Ecto neural progenitor cell (in vitro differentiated cells): ENCODE measurements at regions not wholly inside any gene's neighbourhood (a gene's known extent, or its start where the extent isn't known, plus 50 kb on each side); places are given as distances from the start of the nearest gene placed in this dataset.
"Not testable (repeated sequence)": the region's sequence is repeated elsewhere in the genome, so short reads cannot be mapped to it uniquely, and the experiment has no call there.

ENCODE experiments used
- DNase-seq: peaks from one replicate; pipeline ENCODE4 v3.0.0-alpha.2; 2018; ENCODE audit warnings: low spot score

DNA sequence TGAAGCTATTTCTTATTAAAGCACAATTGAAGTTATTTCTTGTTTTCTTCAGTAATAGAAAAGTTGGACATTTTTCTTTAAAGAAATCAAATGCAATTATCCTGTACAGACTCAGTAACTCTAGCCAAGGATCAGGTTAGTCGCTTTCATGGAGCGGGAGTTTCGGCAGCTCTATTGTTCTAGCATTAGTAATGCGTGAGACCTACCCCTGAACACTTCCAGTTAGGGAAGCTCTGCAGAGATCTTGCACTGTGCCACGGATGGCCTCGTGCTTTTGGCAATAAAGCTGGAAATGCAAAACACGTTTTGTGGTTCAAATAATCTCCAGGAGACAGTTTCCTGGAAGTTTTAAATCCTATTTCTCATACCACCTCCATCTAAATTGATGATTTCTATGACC, 488.4 kb downstream of the SETD4 start:
- DNase-seq, result no peak

- DNase-seq, result no peak
These were observed 491.7 kb downstream of the SETD4 start for GRCh38 chr21:35568643-35569042.

- DNase-seq, result no peak
These were observed 493.5 kb downstream of the SETD4 start for GRCh38 chr21:35566874-35567273.

DNA sequence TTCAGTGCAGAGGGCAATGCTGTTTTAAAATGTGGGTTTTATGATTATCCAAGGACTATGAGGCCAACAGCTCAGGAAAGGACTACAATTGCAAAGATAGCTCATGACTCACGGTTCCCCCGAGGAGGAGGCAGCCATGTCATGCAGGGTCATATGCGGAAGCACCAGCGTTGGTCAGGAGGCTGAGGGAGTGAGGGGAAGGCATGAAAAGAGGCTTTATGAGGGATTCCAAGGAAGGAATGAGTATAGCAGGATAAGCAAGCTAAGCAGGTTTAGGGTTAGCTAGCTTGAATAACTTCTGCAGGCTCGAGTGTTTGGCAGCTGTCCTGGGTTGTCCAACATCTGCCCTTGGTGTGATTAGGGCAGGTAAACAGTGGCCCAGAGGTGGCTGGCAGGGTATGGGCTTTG, 495.1 kb downstream of the SETD4 start:
- no peak for DNase-seq

- no peak for DNase-seq
These were observed 496.4 kb downstream of the SETD4 start for GRCh38 chr21:35563885-35564451.

GRCh38 chr21:35562876-35563275, 497.4 kb downstream of the SETD4 start:
- no peak for DNase-seq

- DNase-seq, result no peak
These were observed 499.2 kb downstream of the SETD4 start for GRCh38 chr21:35561116-35561515.

GRCh38 chr21:35559829-35560225, 500.5 kb downstream of the SETD4 start:
- no peak for DNase-seq

DNA sequence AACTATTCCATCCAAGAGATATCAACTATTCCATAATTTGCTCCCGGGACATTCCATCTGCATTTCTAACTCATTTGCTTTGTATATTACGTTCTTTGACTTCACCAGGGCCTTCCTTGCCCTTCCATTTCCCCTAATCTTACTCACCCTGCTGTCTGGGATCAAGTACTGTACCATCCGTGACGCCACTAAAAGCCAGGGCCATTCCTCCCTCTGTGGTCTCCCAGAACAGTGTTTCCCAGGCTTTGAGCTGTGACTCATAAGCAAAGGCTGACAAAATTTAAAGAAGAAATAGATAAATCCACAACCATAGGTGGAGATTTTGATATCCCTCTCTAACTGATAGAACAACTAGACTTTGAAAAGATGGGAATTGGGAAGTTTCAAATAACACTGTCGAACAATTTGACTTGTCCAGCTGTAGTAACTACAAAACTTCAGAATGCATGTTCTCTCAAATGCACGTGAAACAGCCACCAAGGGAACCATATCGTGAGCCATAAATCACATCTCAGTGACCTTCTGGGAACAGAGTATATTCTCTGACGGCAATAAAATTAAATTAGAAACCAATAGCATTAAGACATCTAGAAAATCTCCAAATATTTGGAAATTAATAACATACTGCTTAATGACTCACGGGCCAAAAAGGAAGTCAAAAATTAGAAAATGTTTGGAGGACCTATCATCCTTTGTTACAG, 501.0 kb downstream of the SETD4 start:
- DNase-seq, result no peak

- no peak for DNase-seq
These were observed 503.8 kb downstream of the SETD4 start for GRCh38 chr21:35556536-35556935.

DNA sequence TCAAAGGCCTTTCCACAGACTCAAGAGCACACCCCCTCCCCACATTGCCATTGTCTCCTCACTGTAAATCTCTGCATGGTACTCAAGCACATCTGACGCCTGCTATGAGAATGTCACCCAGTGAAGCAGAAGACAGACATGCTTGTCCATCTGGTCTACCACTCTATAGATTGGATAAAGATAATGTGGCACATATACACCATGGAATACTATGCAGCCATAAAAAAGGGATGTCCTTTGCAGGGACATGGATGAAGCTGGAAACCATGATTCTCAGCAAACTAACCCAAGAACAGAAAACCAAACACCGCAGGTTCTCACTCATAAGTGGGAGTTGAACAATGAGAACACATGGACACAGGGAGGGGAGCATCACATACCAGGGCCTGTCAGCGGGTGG, 503.4 kb upstream of the RUNX1 start:
- DNase-seq, result not testable (repeated sequence)

GRCh38 chr21:35548904-35549615, 500.0 kb upstream of the RUNX1 start:
- no peak for DNase-seq

GRCh38 chr21:35547946-35548774, 499.1 kb upstream of the RUNX1 start:
- no peak for DNase-seq

DNA sequence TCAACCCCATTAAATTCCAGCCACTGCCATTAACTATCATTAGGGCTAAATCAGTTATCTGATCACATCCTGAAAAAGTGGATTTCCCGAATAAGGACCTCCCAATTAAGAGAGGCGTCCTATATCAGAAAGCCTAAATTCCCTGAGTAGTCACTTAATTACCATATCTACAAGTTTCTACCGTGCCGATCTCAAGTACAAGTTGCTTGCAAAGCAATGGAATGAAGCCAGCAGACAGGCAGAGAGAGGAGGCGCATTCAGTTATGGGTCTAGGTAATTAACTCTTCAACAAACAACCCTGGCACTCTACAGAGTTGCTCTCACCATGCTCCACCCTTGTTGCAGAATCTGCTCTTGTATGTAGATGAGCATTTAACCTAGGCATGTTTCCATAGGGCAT, 494.6 kb upstream of the RUNX1 start:
- no peak for DNase-seq

DNA sequence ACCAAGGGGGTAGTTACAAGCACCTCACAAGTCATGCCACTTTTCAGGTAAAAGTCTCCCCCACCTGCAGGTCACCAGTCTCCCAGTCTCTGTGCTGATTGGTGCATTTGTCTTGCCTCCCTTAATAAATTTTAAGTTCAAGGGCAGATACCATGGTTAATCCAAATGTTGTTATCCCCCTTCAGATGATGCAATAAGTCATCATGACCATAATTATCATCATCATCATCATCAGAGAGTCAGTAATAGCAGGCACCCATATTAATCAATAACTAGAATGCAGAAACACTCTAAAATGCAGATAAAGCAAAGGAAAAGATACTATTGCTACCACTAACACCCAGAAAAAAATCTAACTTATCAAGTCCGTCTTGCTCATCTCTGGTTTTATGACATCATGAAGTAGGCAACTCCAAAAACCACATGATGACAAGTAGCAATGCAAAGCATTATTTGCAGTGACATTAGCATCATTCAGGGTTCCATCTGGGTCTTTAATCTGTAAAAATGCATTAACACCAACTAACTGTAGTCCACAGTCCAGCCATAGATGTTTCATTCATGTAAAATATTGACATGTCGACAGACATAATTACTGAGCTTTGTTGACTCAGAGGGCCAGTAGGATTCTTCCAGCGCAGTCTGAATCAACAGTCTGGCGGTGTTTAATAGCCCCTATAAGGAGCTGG, 492.0 kb upstream of the RUNX1 start:
- no peak for DNase-seq

DNA sequence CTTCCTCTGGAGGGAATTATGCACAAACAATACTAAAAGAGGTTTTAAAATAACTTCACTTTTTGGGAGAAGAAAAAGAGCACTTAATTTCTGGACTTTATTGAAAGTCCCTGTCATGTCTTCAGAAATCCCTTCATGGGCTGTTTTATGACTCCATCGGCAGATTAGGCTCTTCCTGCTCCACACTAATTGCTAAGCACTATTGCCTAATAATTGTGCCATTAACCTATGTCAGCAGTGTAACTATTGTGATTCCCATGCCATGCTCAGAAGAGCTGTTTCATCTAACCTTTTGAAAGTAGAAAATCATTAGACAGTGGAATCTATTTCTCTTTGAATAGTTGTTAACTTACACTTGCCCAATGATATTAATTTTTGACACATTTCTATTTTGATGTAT, 489.3 kb upstream of the RUNX1 start:
- no peak for DNase-seq

- DNase-seq, result no peak
These were observed 488.5 kb upstream of the RUNX1 start for GRCh38 chr21:35537604-35538003.

GRCh38 chr21:35533893-35534292, 484.8 kb upstream of the RUNX1 start:
- DNase-seq, result no peak

DNA sequence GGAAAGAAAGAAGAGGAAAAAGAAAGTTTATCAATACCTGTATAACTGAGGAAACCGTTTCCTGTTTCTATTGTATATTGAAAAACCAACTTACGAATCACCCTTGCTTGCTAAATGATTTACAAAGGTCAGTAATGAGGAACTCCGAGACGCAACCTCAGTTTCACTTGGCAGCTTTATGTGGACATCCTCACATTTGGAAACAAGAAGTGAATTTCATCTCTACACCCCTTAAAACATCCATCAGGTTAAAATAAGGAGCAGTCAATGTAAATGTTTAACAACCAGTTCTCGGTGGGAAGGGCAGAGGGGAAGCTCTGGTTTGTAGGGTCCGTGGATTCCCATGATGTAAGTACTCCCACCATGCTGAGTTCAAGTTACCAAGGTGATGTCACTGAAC, 481.7 kb upstream of the RUNX1 start:
- no peak for DNase-seq

GRCh38 chr21:35529171-35529863, 480.2 kb upstream of the RUNX1 start:
- DNase-seq, result no peak
